Activated CD8-positive, alpha-beta T cell treated with anti-CD3 and anti-CD28 coated beads, Interleukin-2, amount 10 ng/mL, durations not matched to agents 7 days and 5 days (primary cell): ENCODE measurements at regions not wholly inside any gene's neighbourhood (a gene's known extent, or its start where the extent isn't known, plus 50 kb on each side); places are given as distances from the start of the nearest gene placed in this dataset.

Experiments
- ATAC-seq: fragments of 150-1000 bp; cut with Tn5 transposase; one replicate; pipeline ENCODE4 v1.10.0; 2021; ENCODE audit warnings: moderate library complexity
- CTCF ChIA-PET: fragments of 350-600 bp; sonication (Branson Sonifier 250); formaldehyde crosslinking; loops from one replicate; lab custom pipeline; 2021; ENCODE audit warnings: antibody characterized with exemption; lab: Charles Lee
- POLR2A ChIA-PET: fragments of 350-600 bp; sonication (Branson Sonifier 250); formaldehyde crosslinking; loops from one replicate; lab custom pipeline; 2021; ENCODE audit warnings: antibody characterized with exemption; lab: Charles Lee
- DNase-seq: peaks from one replicate; pipeline ENCODE4 v3.0.0-alpha.2; 2020
- H3K27ac Mint-ChIP-seq: one replicate; pipeline ENCODE4 v1.8.0; 2021; ENCODE audit warnings: mild to moderate bottlenecking, mixed read lengths
- H3K27me3 Mint-ChIP-seq: one replicate; pipeline ENCODE4 v1.8.0; 2021; ENCODE audit warnings: low read depth, mixed read lengths
- H3K36me3 Mint-ChIP-seq: one replicate; pipeline ENCODE4 v1.8.0; 2021; ENCODE audit warnings: low read depth, mixed read lengths
- H3K4me1 Mint-ChIP-seq: one replicate; pipeline ENCODE4 v1.8.0; 2021; ENCODE audit warnings: low read depth, mixed read lengths
- H3K4me3 Mint-ChIP-seq: one replicate; pipeline ENCODE4 v1.8.0; 2021; ENCODE audit warnings: mild to moderate bottlenecking, mixed read lengths
- H3K9me3 Mint-ChIP-seq: one replicate; pipeline ENCODE4 v1.8.0; 2022; ENCODE audit warnings: mixed read lengths; ENCODE audit not compliant: insufficient read depth

DNA sequence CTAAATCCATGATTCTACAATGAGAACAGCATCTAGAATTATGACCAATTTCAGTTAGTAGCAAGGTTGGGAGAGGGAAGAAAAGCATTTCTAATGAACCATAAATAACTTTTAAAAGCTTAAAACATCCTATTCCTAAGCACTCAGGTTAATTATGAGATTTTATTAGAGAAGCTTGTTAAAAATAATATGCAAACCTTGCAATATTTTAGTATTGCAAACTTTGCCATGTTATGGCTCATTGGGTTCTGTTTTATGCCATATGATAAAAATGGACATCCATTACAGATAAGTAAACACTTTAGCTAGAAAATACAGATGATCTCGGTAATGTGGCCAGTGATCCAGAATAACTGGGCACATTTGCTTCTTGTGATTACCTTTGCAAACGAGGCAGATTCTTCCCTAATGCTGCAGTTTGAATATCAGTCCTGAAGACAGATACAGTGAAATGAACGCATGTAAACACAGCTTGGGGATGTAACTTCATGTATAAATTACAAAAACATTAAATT lies 447.0 kb downstream of the PLK2 start:
- no peaks in the 10 kb centered on the region for H3K9me3 Mint-ChIP-seq
- no peaks in the 10 kb centered on the region for H3K4me1 Mint-ChIP-seq
- CTCF ChIA-PET: no interaction called here
- DNase-seq: no peak
- H3K27me3 Mint-ChIP-seq: no peaks in the 10 kb centered on the region
- no peak overlapping the region for H3K4me3 Mint-ChIP-seq
- no peak for ATAC-seq
- POLR2A ChIA-PET: no interaction called here
- no peaks in the 10 kb centered on the region for H3K36me3 Mint-ChIP-seq
- no peak overlapping the region for H3K27ac Mint-ChIP-seq

GRCh38 chr5:58012102-58012501 lies 447.8 kb downstream of the PLK2 start:
- no peaks in the 10 kb centered on the region for H3K36me3 Mint-ChIP-seq
- H3K27ac Mint-ChIP-seq: no peak overlapping the region
- POLR2A ChIA-PET: no interaction called here
- H3K9me3 Mint-ChIP-seq: no peaks in the 10 kb centered on the region
- H3K4me1 Mint-ChIP-seq: no peaks in the 10 kb centered on the region
- DNase-seq: no peak
- H3K4me3 Mint-ChIP-seq: no peak overlapping the region
- H3K27me3 Mint-ChIP-seq: no peaks in the 10 kb centered on the region
- no peak for ATAC-seq
- CTCF ChIA-PET: no interaction called here

- no peaks in the 10 kb centered on the region for H3K9me3 Mint-ChIP-seq
- H3K4me1 Mint-ChIP-seq: no peaks in the 10 kb centered on the region
- no peak overlapping the region for H3K27ac Mint-ChIP-seq
- no peaks in the 10 kb centered on the region for H3K27me3 Mint-ChIP-seq
- ATAC-seq (no peak), DNase-seq (no peak)
- CTCF ChIA-PET: no interaction called here
- H3K4me3 Mint-ChIP-seq: no peak overlapping the region
- H3K36me3 Mint-ChIP-seq: no peaks in the 10 kb centered on the region
- POLR2A ChIA-PET: no interaction called here
Measured at GRCh38 chr5:58011301-58011700, 448.6 kb downstream of the PLK2 start.

DNA sequence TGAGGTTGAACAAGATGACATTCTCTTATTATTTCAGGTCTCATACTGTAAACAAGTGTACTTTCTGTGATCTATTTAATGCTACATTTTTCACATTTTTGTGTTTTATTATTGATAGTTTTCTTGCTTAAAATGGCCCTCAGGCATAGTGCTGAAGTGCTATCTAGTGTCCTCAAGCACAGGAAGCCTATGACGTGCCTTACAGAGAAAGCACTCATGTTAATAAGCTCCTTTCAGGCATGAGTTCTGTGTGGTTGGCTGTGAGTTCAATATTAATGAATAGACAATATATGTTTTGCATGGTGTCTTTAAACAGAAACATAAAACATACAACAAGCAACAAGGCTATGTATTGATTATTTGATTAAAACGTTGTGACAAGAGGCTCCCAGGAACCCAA lies 450.1 kb downstream of the PLK2 start:
- ATAC-seq: no peak
- no peaks in the 10 kb centered on the region for H3K4me1 Mint-ChIP-seq
- no peaks in the 10 kb centered on the region for H3K36me3 Mint-ChIP-seq
- H3K27ac Mint-ChIP-seq: no peak overlapping the region
- H3K9me3 Mint-ChIP-seq: no peaks in the 10 kb centered on the region
- no peak overlapping the region for H3K4me3 Mint-ChIP-seq
- no peak for DNase-seq
- ChIA-PET POLR2A (no interaction called here), CTCF (no interaction called here)
- H3K27me3 Mint-ChIP-seq: no peaks in the 10 kb centered on the region

GRCh38 chr5:58002323-58002722 lies 457.6 kb downstream of the PLK2 start:
- H3K4me1 Mint-ChIP-seq: no peaks in the 10 kb centered on the region
- H3K9me3 Mint-ChIP-seq: no peaks in the 10 kb centered on the region

DNA sequence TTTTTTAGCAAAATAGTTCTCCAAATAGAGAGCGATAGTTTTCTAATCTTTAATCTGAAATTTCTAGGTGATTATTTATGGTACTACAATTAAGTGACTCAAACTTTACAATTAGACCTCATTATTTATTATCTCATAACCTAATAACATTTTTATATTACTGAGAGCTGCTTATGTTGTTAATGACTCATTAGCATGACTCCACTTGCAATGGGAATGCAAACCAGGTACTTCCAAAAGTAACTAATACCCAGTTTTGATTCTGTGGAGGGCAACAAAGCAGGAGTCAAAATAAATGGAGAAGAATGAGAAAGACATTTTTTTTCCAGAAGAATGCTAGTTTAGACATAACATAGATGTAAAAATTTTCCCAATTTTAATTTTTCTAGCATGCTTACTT lies 466.0 kb downstream of the PLK2 start:
- H3K9me3 Mint-ChIP-seq: no peaks in the 10 kb centered on the region
- H3K4me3 Mint-ChIP-seq: no peak overlapping the region
- no peak for DNase-seq
- CTCF ChIA-PET: interaction anchor here (1.7 kb wide), 1 partner anchor 13 kb away, joined by 3 read pairs; no protein-coding TSS in a partner anchor
- no peaks in the 10 kb centered on the region for H3K36me3 Mint-ChIP-seq
- no peak overlapping the region for H3K27ac Mint-ChIP-seq
- H3K27me3 Mint-ChIP-seq: no peaks in the 10 kb centered on the region
- ATAC-seq: no peak
- no peaks in the 10 kb centered on the region for H3K4me1 Mint-ChIP-seq
- POLR2A ChIA-PET: no interaction called here

More at GRCh38 chr5:58002323-58002722, 457.6 kb downstream of the PLK2 start:
- Mint-ChIP-seq H3K36me3 (no peaks in the 10 kb centered on the region), H3K27ac (no peak overlapping the region), H3K27me3 (no peaks in the 10 kb centered on the region), H3K4me3 (no peak overlapping the region)
- CTCF ChIA-PET: no interaction called here
- DNase-seq: no peak
- no peak for ATAC-seq
- POLR2A ChIA-PET: no interaction called here

DNA sequence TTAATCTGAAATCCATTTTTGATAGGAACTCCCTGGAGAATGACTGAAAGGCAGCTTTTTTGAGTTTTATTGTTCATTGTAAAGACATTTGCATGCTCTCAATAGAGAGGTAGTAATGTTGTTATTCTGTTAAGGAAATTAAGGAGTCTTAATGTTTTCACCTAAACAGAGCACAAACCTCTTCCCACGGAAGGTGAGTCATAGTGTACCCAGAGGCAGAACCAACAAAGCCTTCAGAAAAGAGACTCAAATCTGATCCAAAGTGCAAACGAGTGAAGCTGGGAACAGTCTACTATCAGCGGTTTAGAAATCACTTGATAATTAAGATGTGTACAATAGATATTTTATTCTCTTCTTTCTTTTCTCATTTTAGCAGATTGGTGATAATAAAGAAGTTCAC lies 470.5 kb downstream of the PLK2 start:
- ChIA-PET POLR2A (no interaction called here), CTCF (no interaction called here)
- H3K27me3 Mint-ChIP-seq: no peaks in the 10 kb centered on the region
- H3K4me3 Mint-ChIP-seq: no peak overlapping the region
- ATAC-seq (no peak), DNase-seq (no peak)
- no peaks in the 10 kb centered on the region for H3K9me3 Mint-ChIP-seq
- H3K4me1 Mint-ChIP-seq: no peaks in the 10 kb centered on the region
- H3K36me3 Mint-ChIP-seq: no peaks in the 10 kb centered on the region
- H3K27ac Mint-ChIP-seq: no peak overlapping the region

- Mint-ChIP-seq H3K27ac (no peak overlapping the region), H3K9me3 (no peaks in the 10 kb centered on the region)
- CTCF ChIA-PET: no interaction called here
Measured at GRCh38 chr5:57988813-57989212, 471.1 kb downstream of the PLK2 start.

GRCh38 chr5:57987552-57987951 lies 472.3 kb downstream of the PLK2 start:
- Mint-ChIP-seq H3K36me3 (no peaks in the 10 kb centered on the region), H3K4me1 (no peaks in the 10 kb centered on the region), H3K9me3 (no peaks in the 10 kb centered on the region), H3K4me3 (no peak overlapping the region), H3K27ac (no peak overlapping the region), H3K27me3 (no peaks in the 10 kb centered on the region)
- POLR2A ChIA-PET: no interaction called here
- DNase-seq (no peak), ATAC-seq (no peak)
- CTCF ChIA-PET: no interaction called here

More at GRCh38 chr5:57988813-57989212, 471.1 kb downstream of the PLK2 start:
- DNase-seq (no peak), ATAC-seq (no peak)
- POLR2A ChIA-PET: no interaction called here
- no peaks in the 10 kb centered on the region for H3K36me3 Mint-ChIP-seq
- no peak overlapping the region for H3K4me3 Mint-ChIP-seq
- H3K4me1 Mint-ChIP-seq: no peaks in the 10 kb centered on the region
- no peaks in the 10 kb centered on the region for H3K27me3 Mint-ChIP-seq

DNA sequence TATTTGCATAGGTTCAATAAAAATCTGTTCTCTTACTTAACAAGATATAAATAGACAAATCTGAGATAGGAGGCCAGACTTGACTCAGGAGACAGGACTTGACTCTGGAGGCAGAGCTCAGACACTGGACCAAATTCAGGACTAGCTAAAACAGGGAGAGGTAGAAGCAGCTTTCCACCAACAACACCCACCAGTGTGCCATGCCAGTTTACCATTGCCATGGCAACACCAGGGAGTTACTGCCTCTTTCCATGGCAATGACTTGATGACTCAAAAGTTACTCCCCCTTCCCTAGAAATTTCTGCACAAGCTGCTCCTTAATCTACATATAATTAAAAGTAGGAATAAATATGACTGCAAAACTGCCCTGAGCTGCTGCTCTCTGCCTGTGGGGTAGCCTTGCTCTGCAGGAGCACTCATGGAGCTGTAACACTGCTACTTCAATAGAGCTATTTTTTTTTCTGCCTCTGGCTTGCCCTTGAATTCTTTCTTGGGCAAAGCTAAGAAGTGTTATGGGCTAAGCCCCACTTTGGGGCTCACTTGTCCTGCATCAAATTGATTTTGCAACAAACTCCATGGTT lies 473.0 kb downstream of the PLK2 start:
- Mint-ChIP-seq H3K9me3 (no peaks in the 10 kb centered on the region), H3K36me3 (no peaks in the 10 kb centered on the region), H3K27ac (no peak overlapping the region), H3K27me3 (no peaks in the 10 kb centered on the region), H3K4me1 (no peaks in the 10 kb centered on the region), H3K4me3 (no peak overlapping the region)
- DNase-seq: no peak
- no peak for ATAC-seq
- POLR2A ChIA-PET: no interaction called here
- CTCF ChIA-PET: no interaction called here

GRCh38 chr5:57983426-57983825 lies 476.5 kb downstream of the PLK2 start:
- ATAC-seq: no peak
- no peak overlapping the region for H3K4me3 Mint-ChIP-seq
- CTCF ChIA-PET: no interaction called here

DNA sequence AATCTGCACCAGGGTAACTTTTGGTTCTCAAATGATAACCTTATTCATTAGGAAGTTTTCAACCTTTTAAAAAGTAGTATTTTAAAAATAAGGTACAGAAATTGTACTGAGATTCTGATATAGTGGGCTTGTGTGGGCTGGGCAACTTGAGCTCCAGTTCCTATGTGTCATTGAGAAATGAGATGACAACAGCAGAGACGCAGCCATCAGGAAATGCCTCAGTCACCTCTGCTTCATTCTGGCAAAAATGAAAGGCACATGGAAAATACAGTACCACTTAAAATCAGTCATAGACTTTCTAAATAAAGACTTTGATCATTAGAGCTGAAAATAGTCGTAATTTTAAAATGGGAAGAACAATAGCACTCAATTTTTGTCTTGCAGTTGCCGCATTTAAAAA lies 480.2 kb downstream of the PLK2 start:
- ChIA-PET POLR2A (no interaction called here), CTCF (no interaction called here)
- no peak for DNase-seq
- H3K27ac Mint-ChIP-seq: no peak overlapping the region
- H3K9me3 Mint-ChIP-seq: no peaks in the 10 kb centered on the region
- H3K36me3 Mint-ChIP-seq: no peaks in the 10 kb centered on the region
- no peak for ATAC-seq
- H3K4me1 Mint-ChIP-seq: no peaks in the 10 kb centered on the region
- H3K27me3 Mint-ChIP-seq: no peaks in the 10 kb centered on the region
- no peak overlapping the region for H3K4me3 Mint-ChIP-seq

More at GRCh38 chr5:57983426-57983825, 476.5 kb downstream of the PLK2 start:
- Mint-ChIP-seq H3K4me1 (no peaks in the 10 kb centered on the region), H3K36me3 (no peaks in the 10 kb centered on the region), H3K27ac (no peak overlapping the region), H3K27me3 (no peaks in the 10 kb centered on the region), H3K9me3 (no peaks in the 10 kb centered on the region)
- no peak for DNase-seq
- POLR2A ChIA-PET: no interaction called here

DNA sequence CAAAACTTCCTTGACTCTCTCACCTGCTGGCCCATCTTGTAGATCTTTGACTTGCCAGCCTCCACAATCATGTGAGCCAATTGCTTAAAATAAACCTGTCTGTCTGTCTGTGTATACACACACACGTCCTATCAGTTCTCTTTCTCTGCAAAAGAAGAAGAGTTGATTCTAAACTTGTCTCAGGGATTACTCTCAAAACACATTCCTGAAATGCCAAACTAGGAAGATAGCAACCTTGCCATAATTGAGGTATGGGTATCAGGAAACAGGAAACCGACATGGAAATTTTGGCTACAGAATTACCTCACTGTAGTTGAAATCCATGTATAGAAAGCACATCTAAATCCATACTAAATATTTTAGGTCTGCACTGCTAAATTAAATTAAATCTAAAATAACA lies 483.4 kb downstream of the PLK2 start:
- H3K27ac Mint-ChIP-seq: no peak overlapping the region
- no peaks in the 10 kb centered on the region for H3K27me3 Mint-ChIP-seq
- CTCF ChIA-PET: no interaction called here
- POLR2A ChIA-PET: no interaction called here
- peaks cover 4% of the 10 kb centered on the region for H3K9me3 Mint-ChIP-seq
- DNase-seq (no peak), ATAC-seq (no peak)
- no peaks in the 10 kb centered on the region for H3K36me3 Mint-ChIP-seq
- no peaks in the 10 kb centered on the region for H3K4me1 Mint-ChIP-seq
- H3K4me3 Mint-ChIP-seq: no peak overlapping the region
